A549 (cell line): ENCODE measurements at regions not wholly inside any gene's neighbourhood (a gene's known extent, or its start where the extent isn't known, plus 50 kb on each side); places are given as distances from the start of the nearest gene placed in this dataset.

Experiments
- ATAC-seq, 2 experiments: fragments of 200-7000 bp in 1 of 2; fragments of >200 bp in 1 of 2; cut with Nextera tagmentation in 1 of 2; cut with Tn5 transposase in 1 of 2; 3 replicates each; pipeline versions ENCODE4 v1.8.0 to v1.9.1; 2018 to 2020; ENCODE audit warnings: mild to moderate bottlenecking in 1 of 2, moderate library complexity in 1 of 2
- CTCF ChIA-PET: fragments of 300-600 bp; sonication (Branson Sonifier 250); formaldehyde crosslinking; extraction: SDS; loops from one replicate; lab custom pipeline; 2021; ENCODE audit warnings: antibody characterized with exemption, inconsistent platforms; lab: Yijun Ruan, JAX
- POLR2A ChIA-PET: fragments of 350-600 bp; formaldehyde crosslinking; extraction: SDS; loops from one replicate; lab custom pipeline; 2021; ENCODE audit warnings: antibody characterized with exemption, inconsistent platforms; lab: Yijun Ruan, JAX
- DNase-seq, 2 experiments: peaks; one replicate each; pipeline versions ENCODE4 v3.0.0 to v3.0.0-alpha.2; 2011 to 2016; ENCODE audit warnings: low read depth in 1 of 2, low spot score in 1 of 2
- FAIRE-seq: peaks from 2 replicates; lab custom pipeline; 2011; peaks lifted over from hg19 to GRCh38; lab: Jason Lieb, UNC
- H3K27ac ChIP-seq, 2 experiments: fragments of >200 bp; sonication (Bioruptor Twin); formaldehyde crosslinking; 3 replicates each; pipeline ENCODE4 v1.5.1; 2016 to 2017
- H3K4me1 ChIP-seq: fragments of >200 bp; sonication (Bioruptor Twin); formaldehyde crosslinking; 3 replicates; pipeline ENCODE4 v1.6.1; 2016
- H3K4me2 ChIP-seq: fragments of >200 bp; sonication (Bioruptor Twin); formaldehyde crosslinking; 3 replicates; pipeline ENCODE4 v1.6.1; 2016
- H3K4me3 ChIP-seq: fragments of >200 bp; sonication (Bioruptor Twin); formaldehyde crosslinking; 3 replicates; pipeline ENCODE4 v1.5.1; 2016
- H3K9me3 ChIP-seq: fragments of >200 bp; sonication (Bioruptor Twin); formaldehyde crosslinking; 3 replicates; pipeline ENCODE4 v1.6.1; 2016
- EHMT2 ChIP-seq: fragments of 200-600 bp; sonication (generic); IDR thresholded peaks from 2 replicates; pipeline ENCODE4 v1.6.1; 2016; ENCODE audit warnings: antibody characterized with exemption, low read depth, mild to moderate bottlenecking, moderate library complexity
- FOXS1 ChIP-seq: fragments of 250-450 bp; sonication (Bioruptor Pico); IDR thresholded peaks from 2 replicates; pipeline ENCODE4 v1.5.0; 2020; ENCODE audit warnings: mild to moderate bottlenecking, moderate library complexity
- HES2 ChIP-seq: fragments of >200 bp; sonication (Bioruptor Twin); formaldehyde crosslinking; IDR thresholded peaks from 2 replicates; pipeline ENCODE4 v1.6.1; 2016
- HMGXB4 ChIP-seq: fragments of 250-450 bp; sonication (Bioruptor Pico); IDR thresholded peaks from 2 replicates; pipeline ENCODE4 v1.5.0; 2021; ENCODE audit warnings: mild to moderate bottlenecking, moderate library complexity, borderline replicate concordance
- HOXB5 ChIP-seq: fragments of 250-450 bp; sonication (Bioruptor Pico); IDR thresholded peaks from 2 replicates; pipeline ENCODE4 v1.5.0; 2020; ENCODE audit warnings: mild to moderate bottlenecking, moderate library complexity
- KDM5A ChIP-seq: fragments of 200-600 bp; sonication (generic); IDR thresholded peaks from 2 replicates; pipeline ENCODE4 v1.6.1; 2016; ENCODE audit warnings: antibody characterized with exemption, mild to moderate bottlenecking
- MAFK ChIP-seq: fragments of 450-650 bp; IDR thresholded peaks from 2 replicates; pipeline ENCODE4 v1.6.1; 2014; ENCODE audit not compliant: partially characterized antibody
- MAZ ChIP-seq: fragments of 150-350 bp; IDR thresholded peaks from 2 replicates; pipeline ENCODE4 v1.6.1; 2014; ENCODE audit warnings: antibody characterized with exemption, low read depth, low read length, borderline replicate concordance
- NPAS2 ChIP-seq: fragments of 250-450 bp; sonication (Bioruptor Pico); IDR thresholded peaks from 2 replicates; pipeline ENCODE4 v1.8.0; 2022; ENCODE audit warnings: mild to moderate bottlenecking, moderate library complexity, borderline replicate concordance
- NR3C1 ChIP-seq: fragments of >200 bp; sonication (Bioruptor Twin); formaldehyde crosslinking; IDR thresholded peaks from 3 replicates; pipeline ENCODE4 v1.6.1; 2017
- POLR2AphosphoS2 ChIP-seq: conservative IDR thresholded peaks from 2 replicates; pipeline ENCODE4 v1.6.1; 2012; ENCODE audit warnings: low read length, improper control_type of control experiment, inconsistent platforms
- RAD21 ChIP-seq, 2 experiments: fragments of >200 bp in 1 of 2; sonication (Bioruptor Twin) in 1 of 2; formaldehyde crosslinking in 1 of 2; IDR thresholded peaks in 1 of 2; conservative IDR thresholded peaks in 1 of 2; 2 replicates in 1 of 2; 3 replicates in 1 of 2; pipeline ENCODE4 v1.6.1; 2012 to 2018; ENCODE audit warnings: inconsistent platforms in 1 of 2
- RARB ChIP-seq: fragments of 250-450 bp; sonication (Bioruptor Pico); IDR thresholded peaks from 2 replicates; pipeline ENCODE4 v1.8.0; 2021; ENCODE audit warnings: mild to moderate bottlenecking, moderate library complexity
- RFX5 ChIP-seq: fragments of 450-650 bp; IDR thresholded peaks from 2 replicates; pipeline ENCODE4 v1.7.1; 2014; ENCODE audit warnings: antibody characterized with exemption, mild to moderate bottlenecking, moderate library complexity
- RNF2 ChIP-seq: fragments of 200-600 bp; sonication (generic); IDR thresholded peaks from 2 replicates; pipeline ENCODE4 v1.6.1; 2016; ENCODE audit warnings: low read depth, mild to moderate bottlenecking, antibody characterized with exemption, moderate library complexity, borderline replicate concordance
- SMC3 ChIP-seq: fragments of >200 bp; sonication (Bioruptor Twin); formaldehyde crosslinking; IDR thresholded peaks from 3 replicates; pipeline ENCODE4 v1.6.1; 2018; ENCODE audit warnings: inconsistent platforms
- SREBF2 ChIP-seq: fragments of 450-650 bp; IDR thresholded peaks from 2 replicates; pipeline ENCODE4 v1.6.1; 2014; ENCODE audit warnings: mild to moderate bottlenecking, moderate library complexity
- ZC3H11A ChIP-seq: fragments of 450-650 bp; IDR thresholded peaks from 2 replicates; pipeline ENCODE4 v1.6.1; 2014; ENCODE audit warnings: antibody characterized with exemption, mild to moderate bottlenecking
- ZNF302 ChIP-seq: fragments of 250-450 bp; sonication (Bioruptor Pico); IDR thresholded peaks from 2 replicates; pipeline ENCODE4 v1.9.0; 2021; ENCODE audit warnings: inconsistent platforms, mild to moderate bottlenecking, moderate library complexity
- ZSCAN20 ChIP-seq: fragments of 250-450 bp; sonication (Bioruptor Pico); IDR thresholded peaks from 2 replicates; pipeline ENCODE4 v1.8.0; 2022; ENCODE audit warnings: mild to moderate bottlenecking, moderate library complexity
- WGBS: methylation state at CpG from one replicate; pipeline ENCODE4 v1.1.6; 2017; ENCODE audit errors: missing lambda C conversion rate; 5-methylcytosine and 5-hydroxymethylcytosine counted together
- TF ChIP-seq, protein P1 (sequence below): IDR thresholded peaks from 2 replicates; pipeline ENCODE4 v1.6.1; 2012; ENCODE audit warnings: low read depth, borderline replicate concordance
- TF ChIP-seq, protein P2 (sequence below): IDR thresholded peaks from 2 replicates; pipeline ENCODE4 v1.6.1; 2012
- TF ChIP-seq, protein P3 (sequence below): fragments of >200 bp; sonication (Bioruptor Twin); formaldehyde crosslinking; IDR thresholded peaks from 3 replicates; pipeline ENCODE4 v1.6.1; 2016

GRCh38 chr13:22412452-22412851, 741.6 kb downstream of the FGF9 start:
- DNase-seq (no peak), ATAC-seq (no peak), FAIRE-seq (no peak)
- Histone ChIP-seq H3K4me1 (no peaks in the 10 kb centered on the region), H3K4me3 (no peak overlapping the region), H3K4me2 (no peak overlapping the region), H3K9me3 (no peaks in the 10 kb centered on the region), H3K27ac (no peak overlapping the region)
- ChIA-PET POLR2A (no interaction called here), CTCF (no interaction called here)
- no peak for TF ChIP-seq RNF2
- TF ChIP-seq MAFK = peak; percentile 60
- 10% methylated on average over 1 of the region's 1 CpG for WGBS

- FAIRE-seq (no peak), DNase-seq (no peak), ATAC-seq (no peak)
- H3K4me2 ChIP-seq = no peak overlapping the region
- CTCF ChIA-PET = no interaction called here
- POLR2A ChIA-PET = no interaction called here
- no peak overlapping the region for H3K27ac ChIP-seq
- no peaks in the 10 kb centered on the region for H3K9me3 ChIP-seq
- H3K4me3 ChIP-seq = no peak overlapping the region
- TF ChIP-seq KDM5A (no peak), POLR2AphosphoS2 (no peak), ZC3H11A (no peak), MAFK (peak; percentile 25), HOXB5 (CRISPR knock-in tag) (no peak), RAD21 (conservative IDR thresholded peaks at IDR 0.05 in 1 of 2, IDR thresholded peaks at IDR 0.05 in 1 of 2) (no peak)
- no peaks in the 10 kb centered on the region for H3K4me1 ChIP-seq
Measured at GRCh38 chr13:22422023-22422422, 751.1 kb downstream of the FGF9 start.

GRCh38 chr13:22422712-22423111, 751.8 kb downstream of the FGF9 start:
- CTCF ChIA-PET = no interaction called here

DNA sequence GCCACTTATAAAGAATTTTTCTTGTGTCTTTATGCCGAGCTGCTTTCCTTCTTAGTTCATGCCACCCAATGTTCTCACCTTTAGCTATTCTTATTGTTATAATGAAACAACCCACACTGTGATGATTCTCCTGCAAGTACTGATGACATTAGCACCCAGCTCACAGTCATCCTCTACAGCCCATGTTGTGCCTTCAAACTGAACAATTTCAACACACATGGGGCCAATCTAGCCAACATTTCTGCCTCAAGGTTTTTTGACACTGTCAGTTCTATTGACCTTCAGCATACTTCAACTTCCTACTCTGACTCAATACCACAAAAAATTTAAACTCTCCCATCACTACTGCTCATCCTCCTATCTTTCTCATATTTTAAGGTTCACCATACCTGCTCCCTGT, 752.4 kb downstream of the FGF9 start:
- Histone ChIP-seq H3K4me2 (no peak overlapping the region), H3K27ac (no peak overlapping the region), H3K4me1 (no peaks in the 10 kb centered on the region), H3K4me3 (no peak overlapping the region), H3K9me3 (no peaks in the 10 kb centered on the region)
- CTCF ChIA-PET = no interaction called here
- DNase-seq (no peak), ATAC-seq (no peak), FAIRE-seq (no peak)
- TF ChIP-seq SREBF2 (no peak), NR3C1 (no peak), ZNF302 (CRISPR knock-in tag) (no peak), SMC3 (no peak), RFX5 (no peak), RARB (CRISPR knock-in tag) (no peak), FOXS1 (CRISPR knock-in tag) (no peak), NPAS2 (CRISPR knock-in tag) (no peak)
- TF ChIP-seq, protein P1, sequence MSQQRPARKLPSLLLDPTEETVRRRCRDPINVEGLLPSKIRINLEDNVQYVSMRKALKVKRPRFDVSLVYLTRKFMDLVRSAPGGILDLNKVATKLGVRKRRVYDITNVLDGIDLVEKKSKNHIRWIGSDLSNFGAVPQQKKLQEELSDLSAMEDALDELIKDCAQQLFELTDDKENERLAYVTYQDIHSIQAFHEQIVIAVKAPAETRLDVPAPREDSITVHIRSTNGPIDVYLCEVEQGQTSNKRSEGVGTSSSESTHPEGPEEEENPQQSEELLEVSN = no peak
- 0% methylated on average over 1 of the region's 1 CpG for WGBS
- POLR2A ChIA-PET = no interaction called here

More at GRCh38 chr13:22422712-22423111, 751.8 kb downstream of the FGF9 start:
- TF ChIP-seq, protein P2, sequence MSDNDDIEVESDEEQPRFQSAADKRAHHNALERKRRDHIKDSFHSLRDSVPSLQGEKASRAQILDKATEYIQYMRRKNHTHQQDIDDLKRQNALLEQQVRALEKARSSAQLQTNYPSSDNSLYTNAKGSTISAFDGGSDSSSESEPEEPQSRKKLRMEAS = no peak
- no peak for TF ChIP-seq RARB (CRISPR knock-in tag)
- TF ChIP-seq MAZ = no peak
- no peak for TF ChIP-seq MAFK
- TF ChIP-seq, protein P3, sequence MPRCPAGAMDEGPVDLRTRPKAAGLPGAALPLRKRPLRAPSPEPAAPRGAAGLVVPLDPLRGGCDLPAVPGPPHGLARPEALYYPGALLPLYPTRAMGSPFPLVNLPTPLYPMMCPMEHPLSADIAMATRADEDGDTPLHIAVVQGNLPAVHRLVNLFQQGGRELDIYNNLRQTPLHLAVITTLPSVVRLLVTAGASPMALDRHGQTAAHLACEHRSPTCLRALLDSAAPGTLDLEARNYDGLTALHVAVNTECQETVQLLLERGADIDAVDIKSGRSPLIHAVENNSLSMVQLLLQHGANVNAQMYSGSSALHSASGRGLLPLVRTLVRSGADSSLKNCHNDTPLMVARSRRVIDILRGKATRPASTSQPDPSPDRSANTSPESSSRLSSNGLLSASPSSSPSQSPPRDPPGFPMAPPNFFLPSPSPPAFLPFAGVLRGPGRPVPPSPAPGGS = no peak
- no peak for TF ChIP-seq RNF2
- no peak for TF ChIP-seq ZSCAN20 (CRISPR knock-in tag)
- no peak for TF ChIP-seq HES2
- TF ChIP-seq EHMT2 = no peak
- TF ChIP-seq RFX5 = no peak
- TF ChIP-seq HMGXB4 (CRISPR knock-in tag) = no peak
- POLR2A ChIA-PET = no interaction called here
- H3K27ac ChIP-seq = no peak overlapping the region
- WGBS = 13% methylated on average over 7 of the region's 7 CpGs
- no peaks in the 10 kb centered on the region for H3K4me1 ChIP-seq
- ATAC-seq = no peak
- H3K4me3 ChIP-seq = no peak overlapping the region
- no peak for FAIRE-seq
- no peaks in the 10 kb centered on the region for H3K9me3 ChIP-seq
- H3K4me2 ChIP-seq = no peak overlapping the region
- no peak for DNase-seq
